NCI-H2029 treated with DMSO at 0.1 percent for 48 hours (cell line): ENCODE measurements at regions not wholly inside any gene's neighbourhood (a gene's known extent, or its start where the extent isn't known, plus 50 kb on each side); places are given as distances from the start of the nearest gene placed in this dataset.

Source experiments
- DNase-seq: peaks from one replicate; lab custom pipeline; 2025; lab: John Stamatoyannopoulos, UW

DNA sequence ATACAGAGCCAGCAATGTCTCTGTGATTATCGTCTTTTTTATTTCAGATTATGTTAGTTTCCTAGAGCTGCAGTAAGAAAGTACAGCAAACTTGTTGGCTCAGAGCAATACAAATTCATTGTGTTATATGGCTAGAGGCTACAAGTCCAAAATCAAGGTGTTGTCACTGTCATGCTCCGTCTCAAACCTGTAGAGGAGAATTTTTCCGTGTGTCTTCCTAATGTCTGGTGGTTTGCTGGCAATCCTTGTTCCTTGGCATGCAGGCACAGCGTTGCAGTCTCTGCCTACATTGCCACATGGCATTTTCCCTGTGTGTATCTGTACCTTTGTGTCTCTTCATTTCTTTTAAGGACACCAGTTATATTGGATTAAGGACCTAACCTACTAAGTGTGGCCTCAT is 244.4 kb downstream of the LRRIQ3 start:
- no peak for DNase-seq

DNA sequence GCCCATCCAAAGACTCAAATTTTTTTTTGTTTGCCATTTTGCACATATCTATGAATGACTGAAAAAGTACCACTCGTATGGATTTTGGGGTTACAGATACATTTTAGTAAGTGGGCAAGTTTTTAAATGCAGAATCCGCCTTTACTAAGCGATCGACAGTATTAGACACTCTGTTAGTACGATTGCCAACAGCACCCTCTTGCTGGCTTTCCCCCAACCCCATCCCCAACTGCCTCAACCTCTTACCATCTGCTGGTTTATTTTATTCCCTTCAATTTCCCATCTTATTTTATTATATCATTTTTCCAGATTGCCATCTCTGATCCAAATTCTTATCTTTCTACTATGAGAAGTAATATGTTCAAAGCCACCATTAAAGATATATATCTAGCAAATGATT is 244.8 kb downstream of the LRRIQ3 start:
- DNase-seq, result no peak

DNA sequence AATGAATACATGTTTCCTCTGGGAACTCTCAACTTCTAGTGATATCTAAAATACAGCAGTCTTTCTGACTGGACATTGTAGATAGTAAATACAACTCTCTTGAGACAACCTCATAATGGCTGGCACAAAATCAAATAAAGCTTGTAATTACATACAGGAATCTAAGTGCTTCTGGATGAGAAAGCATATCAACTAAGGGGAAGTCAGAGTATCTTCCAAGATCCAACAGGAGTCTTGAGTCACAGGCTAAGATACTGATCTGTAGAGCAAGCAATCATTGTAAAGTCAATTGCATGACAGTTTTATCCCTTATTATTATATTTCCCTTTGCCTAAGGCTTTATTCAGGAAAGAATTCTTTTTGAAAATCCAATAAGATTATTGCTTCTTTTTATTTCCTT is 249.9 kb downstream of the LRRIQ3 start:
- no peak for DNase-seq

DNA sequence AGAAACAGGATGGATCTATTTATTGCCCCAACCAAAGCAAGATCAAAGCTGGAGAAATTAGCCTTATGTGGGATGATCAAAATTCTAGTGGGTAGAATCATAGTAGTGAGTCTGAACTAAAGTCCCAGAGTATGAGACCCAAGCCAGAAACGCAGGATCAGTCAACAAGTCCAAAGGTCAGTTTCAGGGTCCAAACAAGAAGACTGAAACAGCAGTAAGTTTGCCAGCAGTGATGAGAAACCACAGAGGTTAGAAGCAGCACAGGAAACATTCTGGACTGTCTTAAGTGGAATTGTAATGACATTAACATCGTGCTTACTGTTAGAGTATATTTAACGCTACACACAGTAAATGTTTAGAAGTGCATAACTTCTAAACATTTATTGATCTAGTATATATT is 251.0 kb downstream of the LRRIQ3 start:
- DNase-seq, result no peak

DNA sequence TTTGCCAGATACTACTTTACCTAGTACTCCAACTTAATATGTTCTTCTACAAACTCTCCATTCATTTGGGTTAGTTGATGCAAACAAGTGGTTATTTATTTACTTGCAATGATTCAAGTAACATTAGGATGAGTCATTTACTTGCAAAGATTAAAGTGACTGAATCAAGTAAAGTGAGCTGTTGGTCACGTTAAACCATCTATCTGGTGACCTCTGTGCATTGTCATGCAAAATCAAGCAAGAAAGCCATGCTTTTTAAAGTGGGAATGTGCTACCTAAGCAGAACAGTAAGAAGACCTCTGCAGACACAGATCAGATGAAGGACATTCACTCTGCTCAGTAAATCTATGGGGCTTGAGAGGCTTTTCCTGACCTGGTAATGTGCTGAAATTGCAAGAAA is 254.7 kb downstream of the LRRIQ3 start:
- no peak for DNase-seq

DNA sequence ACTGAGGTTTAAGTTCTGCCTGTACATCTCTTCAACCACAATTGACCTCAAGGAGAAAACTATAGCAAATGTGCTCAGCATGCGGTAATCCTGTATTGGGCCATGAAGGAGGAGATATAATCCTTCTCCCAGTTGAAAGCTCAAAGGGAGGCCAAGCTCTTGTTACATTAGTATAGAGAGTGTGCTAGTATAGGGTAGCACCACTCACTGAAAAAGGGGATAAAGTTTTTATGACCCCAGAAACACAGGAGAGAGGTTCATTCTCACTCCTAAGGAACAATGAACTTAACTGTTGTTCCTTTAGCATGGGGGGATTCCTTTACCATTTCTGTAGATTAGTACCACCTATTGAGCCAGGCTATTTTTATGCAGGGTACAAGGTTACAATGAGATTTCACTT is 267.7 kb downstream of the LRRIQ3 start:
- DNase-seq, result no peak

DNA sequence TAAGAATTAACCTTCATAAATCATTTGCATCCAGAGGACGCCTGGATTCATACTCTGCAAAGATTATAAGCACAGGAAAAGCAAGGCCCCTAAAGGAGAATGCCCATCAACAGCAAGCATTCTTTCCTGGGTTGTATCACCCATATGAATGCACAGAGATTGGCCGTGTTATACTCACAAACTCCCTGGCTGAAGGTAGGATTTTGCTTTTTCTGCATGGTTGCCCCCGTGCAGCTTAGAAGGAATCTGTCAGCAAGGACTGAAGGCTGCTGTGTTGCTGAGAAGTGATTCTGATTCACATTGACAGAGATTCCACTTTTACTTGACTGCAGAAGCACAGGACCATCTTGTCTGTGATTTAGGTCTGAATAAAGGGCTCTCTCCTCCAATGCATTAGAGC is 283.0 kb downstream of the LRRIQ3 start:
- DNase-seq, result no peak

DNA sequence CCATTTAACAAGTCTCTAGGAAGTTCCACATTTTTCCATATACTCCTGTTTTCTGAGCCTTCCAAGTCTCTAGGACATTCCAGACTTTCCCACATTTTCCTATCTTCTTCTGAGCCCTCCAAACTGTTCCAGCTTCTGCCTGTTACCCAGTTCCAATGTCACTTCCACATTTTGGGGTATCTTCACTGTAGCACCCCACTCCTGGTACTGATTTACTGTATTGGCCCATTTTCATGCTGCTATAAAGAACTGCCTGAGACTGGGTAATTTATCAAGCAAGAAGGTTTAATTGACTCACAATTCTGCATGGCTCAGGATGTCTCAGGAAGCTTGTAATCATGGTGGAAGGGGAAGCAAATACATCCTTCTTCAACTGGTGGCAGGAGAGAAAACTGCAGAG is 285.0 kb downstream of the LRRIQ3 start:
- DNase-seq, result no peak

DNA sequence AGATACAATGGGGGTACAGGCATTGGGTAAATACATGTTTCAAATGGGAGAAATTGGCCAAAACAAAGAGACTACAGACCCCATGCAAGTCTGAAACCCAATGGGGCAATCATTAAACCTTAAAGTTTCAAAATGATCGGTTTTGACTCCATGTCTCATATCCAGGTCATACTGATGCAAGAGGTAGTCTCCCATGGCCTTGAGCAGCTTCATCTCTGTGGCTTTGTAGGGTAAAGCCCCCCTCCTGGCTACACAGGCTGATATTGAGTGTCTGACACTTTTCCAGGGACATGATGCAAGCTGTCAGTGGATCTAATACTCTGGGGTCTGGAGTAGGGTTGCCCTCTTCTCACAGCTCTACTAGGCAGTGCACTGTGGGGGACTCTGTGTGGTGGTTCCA is 286.1 kb downstream of the LRRIQ3 start:
- DNase-seq, result no peak

DNA sequence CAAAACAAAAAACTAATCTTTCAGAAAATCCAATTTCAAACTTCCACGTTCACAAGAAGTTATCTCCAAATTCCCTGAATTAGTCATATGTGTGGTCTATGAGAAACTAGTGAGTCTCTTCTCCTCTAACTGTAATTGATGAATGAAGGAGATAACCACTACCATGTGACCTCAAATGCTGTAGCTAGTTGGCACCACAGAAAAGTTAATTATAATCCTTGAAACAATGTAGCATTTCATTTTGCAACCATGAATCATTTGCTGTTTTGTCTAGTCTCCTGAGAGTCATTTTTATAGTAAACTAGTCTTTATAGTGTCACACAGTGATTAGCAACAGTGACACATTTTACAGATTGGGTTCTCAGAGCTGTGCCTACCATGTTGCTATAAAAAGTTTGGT is 287.5 kb downstream of the LRRIQ3 start:
- no peak for DNase-seq

DNA sequence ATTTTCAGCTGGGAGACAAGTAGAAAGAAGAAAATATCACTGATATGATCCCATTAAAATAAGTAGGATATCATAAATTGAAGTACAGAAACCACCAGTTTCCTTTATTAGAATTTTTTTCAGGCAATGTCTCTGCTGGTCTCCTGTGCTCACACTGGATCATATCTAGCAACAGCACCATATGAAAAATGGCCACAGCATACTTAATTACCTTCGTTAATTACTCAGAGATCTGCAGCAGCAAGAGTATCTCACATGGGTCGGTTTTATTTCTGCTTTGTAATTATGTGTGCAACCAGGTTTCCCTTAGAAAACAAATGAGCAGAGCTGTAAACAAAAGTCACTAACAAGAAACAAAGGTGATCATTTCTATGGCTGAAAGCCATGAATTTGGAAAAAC is 287.9 kb downstream of the LRRIQ3 start:
- DNase-seq, result no peak

DNA sequence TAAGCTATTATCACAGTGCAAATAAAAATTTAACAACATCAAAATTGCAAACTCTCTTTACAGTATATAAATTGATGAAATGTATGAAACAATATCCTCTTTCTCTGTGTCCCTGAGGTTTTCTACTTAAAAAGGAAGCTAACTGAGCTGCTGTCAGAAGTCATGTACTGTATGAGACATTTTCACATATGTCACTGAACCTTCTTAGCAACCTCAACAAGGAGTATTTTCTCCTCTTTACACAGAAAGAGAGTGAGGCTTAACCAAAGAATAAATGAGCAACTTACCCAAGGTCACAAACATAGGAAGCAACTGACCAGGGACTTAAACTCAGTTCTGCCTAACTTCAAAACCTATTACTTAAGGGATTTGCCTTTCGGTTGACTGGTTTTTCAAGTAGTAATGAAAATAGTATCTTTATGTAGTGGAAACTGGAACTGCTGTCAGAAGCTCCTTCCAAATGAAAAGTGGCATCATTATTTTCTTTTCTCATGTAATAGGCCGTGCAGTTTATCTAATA is 288.9 kb downstream of the LRRIQ3 start:
- no peak for DNase-seq

DNA sequence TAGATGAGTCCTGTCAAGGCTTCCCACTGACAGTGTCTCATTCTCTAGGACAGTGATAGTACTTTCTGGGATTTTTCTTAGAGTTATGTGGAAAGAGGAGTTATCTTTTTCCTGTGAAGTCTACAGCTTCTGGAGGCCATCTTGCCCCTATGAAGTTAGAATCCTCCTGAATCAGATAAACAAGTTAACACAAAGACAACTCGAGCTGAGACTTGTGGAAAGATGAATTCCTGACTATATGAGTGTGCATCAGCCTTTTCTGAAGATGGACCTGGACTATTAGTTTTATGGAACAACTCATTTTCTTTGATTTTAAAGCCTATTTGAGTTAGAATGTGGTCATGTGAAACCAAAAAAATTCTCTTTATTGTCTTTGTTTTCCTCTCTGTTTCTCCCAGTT is 290.9 kb downstream of the LRRIQ3 start:
- DNase-seq, result no peak

DNA sequence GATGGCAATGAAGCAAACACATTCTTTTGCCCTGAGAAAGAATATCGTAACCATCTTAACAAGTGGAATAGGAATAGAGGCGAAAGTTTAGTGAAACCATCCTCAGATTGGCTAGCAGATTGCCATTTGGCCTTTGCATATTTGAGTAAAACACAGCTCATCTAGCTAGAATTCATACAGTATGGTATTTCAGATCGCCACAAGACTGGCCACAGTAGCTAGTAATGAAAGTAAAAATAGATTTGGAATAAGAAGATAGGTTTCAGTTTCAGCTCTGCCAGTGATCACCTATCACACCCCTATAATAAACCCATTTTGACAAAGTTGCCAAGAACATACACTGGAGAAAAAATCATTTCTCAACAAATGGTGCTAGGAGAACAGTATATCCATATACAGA is 294.9 kb downstream of the LRRIQ3 start:
- DNase-seq, result no peak

DNA sequence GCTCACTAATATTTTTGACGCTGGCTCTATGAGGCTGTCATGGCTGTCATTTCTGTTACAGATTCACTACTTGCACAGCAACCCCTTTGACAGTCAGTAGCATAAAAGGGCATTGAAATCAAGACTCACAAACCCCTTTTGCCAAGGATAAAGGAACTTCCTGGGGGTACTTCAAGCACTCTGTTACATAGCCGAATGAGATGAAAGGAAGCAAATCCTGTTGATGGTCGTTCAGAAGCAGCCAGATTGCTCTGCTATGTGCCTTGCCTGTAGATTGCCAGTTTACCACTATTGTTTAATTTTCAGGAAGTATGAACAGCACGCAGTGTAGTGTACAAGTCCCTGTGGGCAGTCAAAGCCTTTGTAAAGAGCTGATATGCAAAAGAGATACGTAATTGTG is 296.2 kb downstream of the LRRIQ3 start:
- DNase-seq, result no peak

DNA sequence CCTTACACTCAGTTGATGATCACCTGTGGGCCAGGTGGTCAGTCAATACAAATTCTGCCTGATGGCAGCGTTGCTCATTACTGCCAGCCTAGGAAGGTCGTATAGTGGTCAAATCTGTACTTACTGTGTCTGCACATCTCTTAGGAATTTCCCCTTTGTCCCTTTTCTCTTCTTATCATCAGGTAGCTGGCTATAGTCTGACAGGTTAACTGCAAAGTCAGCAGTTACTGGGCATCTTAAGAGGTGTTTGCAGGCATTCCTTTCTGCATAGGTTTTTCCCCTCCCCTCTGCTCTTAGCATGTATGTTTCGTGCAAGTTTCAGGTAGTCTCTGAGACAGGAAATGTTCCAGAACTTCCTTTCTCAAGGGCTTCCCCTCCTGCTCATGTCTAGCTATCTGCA is 298.7 kb downstream of the LRRIQ3 start:
- no peak for DNase-seq

DNA sequence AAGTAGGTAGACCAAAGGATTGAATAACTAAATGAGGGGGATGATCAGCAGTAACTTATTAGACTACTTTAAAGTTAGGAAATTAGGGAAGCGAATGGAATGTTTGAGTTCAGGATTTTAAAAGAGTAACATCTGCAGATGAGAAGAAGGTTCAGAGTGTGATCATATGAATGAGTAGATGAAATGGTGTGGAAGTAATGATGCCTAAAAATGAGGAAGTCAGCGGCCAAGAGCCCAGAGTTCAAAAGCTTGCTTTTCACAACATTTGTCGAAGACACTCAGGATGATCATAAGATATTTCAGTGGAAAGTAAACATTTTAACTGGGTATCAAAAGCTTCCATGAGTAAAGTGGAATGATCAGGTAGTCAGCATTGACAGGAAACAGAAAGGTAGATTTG is 299.4 kb downstream of the LRRIQ3 start:
- DNase-seq, result no peak

DNA sequence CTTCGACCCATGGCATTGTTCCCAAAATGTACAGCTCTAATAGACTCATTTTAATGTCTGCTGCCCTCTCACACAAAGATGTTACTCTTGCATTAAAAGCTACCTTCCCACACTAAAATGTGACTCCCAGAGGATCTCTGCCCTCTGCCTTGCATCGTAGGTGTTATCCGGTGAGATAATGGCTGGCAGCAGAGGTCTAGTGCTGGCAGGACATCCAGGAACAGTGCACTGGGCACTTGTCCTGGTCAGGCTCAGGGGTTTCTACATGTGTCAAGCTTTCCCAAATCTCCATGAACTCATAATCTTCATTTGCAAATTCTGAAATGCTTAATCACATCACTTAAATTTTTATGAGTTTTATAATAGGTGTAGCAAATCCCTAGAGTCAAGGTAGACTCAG is 310.6 kb downstream of the LRRIQ3 start:
- no peak for DNase-seq

DNA sequence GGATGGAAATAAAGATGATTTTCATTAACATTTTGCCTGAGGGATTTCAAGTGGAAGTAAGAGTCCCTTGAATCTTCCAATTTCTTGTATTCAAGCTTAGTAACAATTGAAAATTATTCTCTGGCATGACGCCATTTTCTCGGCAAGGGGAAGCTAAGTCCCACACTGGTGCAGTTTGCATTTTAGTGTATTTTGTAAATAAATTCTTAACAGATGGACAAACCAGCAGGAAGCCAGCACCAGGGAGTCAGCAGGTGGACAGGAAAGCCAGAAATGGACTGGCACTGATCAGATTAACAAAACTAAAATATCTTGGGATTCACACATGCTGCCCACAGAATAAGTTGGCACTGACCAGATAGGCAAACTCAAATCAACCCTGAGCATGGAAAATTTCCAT is 311.3 kb downstream of the LRRIQ3 start:
- no peak for DNase-seq

DNA sequence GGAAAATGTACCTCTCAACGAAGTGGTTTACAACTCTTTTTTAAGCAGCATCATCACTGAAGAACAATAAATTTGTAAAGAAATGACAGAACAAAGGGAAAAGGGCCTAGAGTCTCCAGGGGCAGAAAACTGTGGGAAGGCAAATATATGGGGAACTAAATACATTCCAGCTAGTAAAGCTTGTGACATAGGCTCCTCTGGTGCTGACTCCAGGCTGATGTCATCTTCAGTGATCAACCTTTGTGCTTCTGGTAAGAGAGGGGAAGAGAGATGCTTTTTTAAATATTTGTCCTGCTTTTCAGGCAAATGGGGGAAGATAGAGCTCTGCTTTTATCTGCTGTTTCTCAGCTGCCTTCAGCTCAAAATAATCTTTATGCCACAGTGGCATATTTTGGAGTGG is 323.2 kb downstream of the LRRIQ3 start:
- no peak for DNase-seq

DNA sequence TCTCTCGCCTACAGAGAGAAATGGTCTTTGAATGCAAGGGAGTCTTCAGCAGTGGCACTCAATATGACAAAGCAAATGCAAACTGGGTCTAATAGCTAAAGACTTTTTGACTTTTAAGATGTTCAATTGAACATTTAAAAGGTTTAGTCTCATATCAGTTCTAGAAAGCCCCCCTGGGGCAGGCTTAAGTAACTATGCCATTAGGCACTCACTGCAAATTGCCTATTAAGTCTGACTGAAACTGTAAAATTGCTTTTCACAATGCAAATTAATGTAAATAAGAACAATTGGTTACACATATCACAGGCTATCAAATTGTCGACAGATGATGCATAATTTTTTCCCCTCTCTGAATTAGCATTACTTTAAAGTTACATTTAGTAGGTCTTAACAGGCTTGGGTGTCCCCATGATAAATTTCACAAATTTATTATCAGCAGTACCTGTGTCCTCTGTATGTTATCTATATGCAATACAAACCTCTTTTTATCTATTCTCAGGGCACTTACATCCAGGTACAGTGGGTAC is 329.1 kb downstream of the LRRIQ3 start:
- no peak for DNase-seq

DNA sequence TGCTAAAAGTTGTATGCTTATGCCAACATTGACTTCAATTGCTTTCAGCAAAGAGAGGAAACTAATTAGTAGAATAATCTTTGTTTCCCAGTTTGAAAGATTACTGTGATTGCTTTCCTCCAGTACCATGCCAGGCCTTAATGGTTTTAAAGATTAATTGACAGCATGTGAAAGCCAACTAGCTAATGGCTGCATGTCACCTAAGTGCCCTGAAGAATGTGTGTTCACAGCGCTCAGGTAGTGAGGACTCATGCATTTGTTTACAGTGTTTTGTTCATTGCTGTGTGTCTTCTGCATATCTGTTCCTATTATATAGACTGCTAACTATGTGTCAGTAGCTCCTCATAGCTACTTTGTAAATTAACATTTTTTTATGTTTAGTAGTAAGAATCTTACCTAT is 335.6 kb downstream of the LRRIQ3 start:
- DNase-seq, result no peak

DNA sequence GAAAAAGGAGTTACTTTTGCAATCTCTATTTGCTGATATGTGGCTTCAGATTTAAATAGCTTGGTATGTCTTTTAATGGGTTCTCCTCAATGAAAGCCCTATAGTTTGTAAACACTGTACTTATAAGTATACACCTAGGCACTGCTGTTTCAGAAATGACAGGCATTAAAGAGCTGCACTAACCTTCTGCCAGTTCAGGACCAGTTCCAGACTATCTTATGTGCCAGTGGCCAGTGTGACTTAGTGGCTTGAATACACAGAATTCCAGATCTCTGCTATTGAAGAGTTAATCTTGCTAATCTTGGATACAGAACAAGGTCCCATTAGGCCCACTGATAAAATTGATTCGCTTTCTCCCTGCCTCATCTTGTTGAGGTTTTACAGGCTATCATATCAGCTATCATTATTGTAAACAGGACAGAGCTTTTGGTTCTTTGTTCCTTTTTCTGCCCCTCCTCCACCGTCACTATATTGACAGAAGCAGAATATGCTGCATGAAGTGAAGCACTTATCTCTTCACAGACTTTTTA is 337.5 kb downstream of the LRRIQ3 start:
- no peak for DNase-seq

DNA sequence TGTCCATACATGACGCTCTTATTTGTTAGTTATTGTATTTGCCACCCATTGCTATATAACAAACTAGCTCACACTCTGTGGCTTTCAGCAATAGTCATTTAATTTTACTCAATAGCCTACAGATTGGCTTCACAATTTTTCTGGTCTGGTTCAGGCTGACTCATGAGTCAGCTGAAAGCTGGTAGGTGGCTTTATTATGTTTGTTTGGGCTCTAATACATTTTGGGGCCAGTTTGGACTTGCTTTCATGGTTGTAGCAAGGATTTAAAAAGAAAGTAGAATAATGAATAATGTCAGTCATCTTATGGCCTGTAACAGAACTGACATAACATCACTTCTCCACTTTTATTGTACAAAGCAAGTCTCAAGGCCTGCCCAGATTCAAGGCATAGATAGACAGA is 338.7 kb downstream of the LRRIQ3 start:
- no peak for DNase-seq

DNA sequence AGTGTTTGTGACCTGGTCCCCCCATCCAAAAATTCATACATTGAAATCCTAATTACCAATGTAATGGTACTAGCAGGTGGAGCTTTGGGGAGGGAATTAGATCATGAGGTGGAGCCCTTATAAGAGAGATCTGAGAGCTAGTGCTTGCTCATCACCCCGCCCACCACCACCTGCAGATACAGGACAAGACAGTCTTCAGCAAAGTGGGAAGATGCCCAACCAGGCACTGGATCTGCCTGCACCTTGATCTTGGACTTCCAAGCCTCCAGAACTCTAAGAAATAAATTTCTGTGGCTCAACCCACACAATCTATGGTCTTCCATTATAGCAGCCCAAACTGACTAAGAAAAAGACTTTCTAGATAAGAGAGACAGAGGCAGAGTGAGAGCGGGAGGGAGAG is 343.4 kb downstream of the LRRIQ3 start:
- no peak for DNase-seq
